ENCODE measurements at regions not wholly inside any gene's neighbourhood (a gene's known extent, or its start where the extent isn't known, plus 50 kb on each side); places are given as distances from the start of the nearest gene placed in this dataset.

DNA sequence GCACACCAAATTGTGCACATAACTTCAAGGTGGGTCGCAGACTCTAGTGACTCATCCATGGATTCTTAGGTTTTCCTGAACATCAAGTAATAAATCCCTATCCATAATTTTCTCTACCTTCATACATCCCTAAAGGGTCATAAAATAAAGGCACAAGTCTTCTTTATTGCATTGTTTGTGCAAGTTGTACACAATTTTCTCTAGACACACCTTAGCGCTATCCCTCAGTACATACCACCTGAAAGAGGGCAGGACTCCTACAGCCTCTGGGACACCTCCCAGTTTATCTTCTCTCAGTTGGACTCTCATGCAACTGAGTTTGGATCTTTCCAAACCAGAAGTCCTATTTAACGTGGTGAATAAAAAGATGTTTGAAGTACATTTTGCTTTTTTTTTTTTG lies 168.5 kb upstream of the BMP4 start:
- TF ChIP-seq POLR2A (IDR thresholded peaks at IDR 0.05) (no peak), POLR2AphosphoS5 (IDR thresholded peaks at IDR 0.05) (no peak), CTCF (IDR thresholded peaks at IDR 0.05) (no peak)
